Natural killer cell (primary cell): ENCODE measurements at regions not wholly inside any gene's neighbourhood (a gene's known extent, or its start where the extent isn't known, plus 50 kb on each side); places are given as distances from the start of the nearest gene placed in this dataset.

Source experiments
- ATAC-seq, 3 donors: fragments of 150-1000 bp in 2 of 3; fragments of 200-7000 bp in 1 of 3; cut with Tn5 transposase; 1 replicate in 1 of 3; 2 replicates in 2 of 3; pipeline ENCODE4 v1.10.0; 2021; ENCODE audit warnings: mild to moderate bottlenecking in 2 of 3, moderate library complexity in 2 of 3
- DNase-seq, 2 donors: peaks; one replicate each; pipeline versions ENCODE4 v3.0.0 to v3.0.0-alpha.2; 2013 to 2021; ENCODE audit warnings: mixed read lengths in 1 of 2
- H3K27ac ChIP-seq: one replicate; pipeline ENCODE4 v1.5.1; 2013; ENCODE audit warnings: mild to moderate bottlenecking, low read length
- H3K27me3 ChIP-seq: one replicate; pipeline ENCODE4 v1.6.1; 2013; ENCODE audit warnings: low read length; ENCODE audit not compliant: control insufficient read depth, insufficient read depth
- H3K36me3 ChIP-seq: one replicate; pipeline ENCODE4 v1.6.1; 2013; ENCODE audit warnings: low read length; ENCODE audit not compliant: control insufficient read depth, insufficient read depth
- H3K4me1 ChIP-seq: one replicate; pipeline ENCODE4 v1.6.1; 2013; ENCODE audit warnings: low read length; ENCODE audit not compliant: control insufficient read depth, insufficient read depth
- H3K4me3 ChIP-seq: one replicate; pipeline ENCODE4 v1.5.1; 2013; ENCODE audit warnings: low read length
- H3K9me3 ChIP-seq: one replicate; pipeline ENCODE4 v1.6.1; 2013; ENCODE audit warnings: low read length; ENCODE audit not compliant: control insufficient read depth, insufficient read depth
- H3K27ac Mint-ChIP-seq, 2 donors: one replicate each; pipeline ENCODE4 v1.8.0; 2022; ENCODE audit warnings: mild to moderate bottlenecking in 2 of 2, mixed read lengths in 2 of 2, moderate library complexity in 1 of 2
- H3K27me3 Mint-ChIP-seq, 2 donors: one replicate each; pipeline ENCODE4 v1.8.0; 2022; ENCODE audit warnings: low read depth in 2 of 2, mixed read lengths in 2 of 2
- H3K36me3 Mint-ChIP-seq: one replicate; pipeline ENCODE4 v1.8.0; 2022; ENCODE audit warnings: mixed read lengths
- H3K4me1 Mint-ChIP-seq, 2 donors: one replicate each; pipeline ENCODE4 v1.8.0; 2022; ENCODE audit warnings: mixed read lengths in 2 of 2
- H3K4me3 Mint-ChIP-seq: one replicate; pipeline ENCODE4 v1.8.0; 2022; ENCODE audit warnings: mild to moderate bottlenecking, moderate library complexity, mixed read lengths
- H3K9me3 Mint-ChIP-seq, 2 donors: one replicate each; pipeline ENCODE4 v1.8.0; 2022; ENCODE audit warnings: mixed read lengths in 2 of 2
- CTCF ChIP-seq: fragments of 200-600 bp; IDR thresholded peaks from one replicate; pipeline ENCODE4 v1.8.0; 2022; ENCODE audit warnings: antibody characterized with exemption
- WGBS: methylation state at CpG from one replicate; pipeline ENCODE4 v1.1.7; 2013; ENCODE audit warnings: missing lambda C conversion rate; ENCODE audit not compliant: insufficient coverage; 5-methylcytosine and 5-hydroxymethylcytosine counted together
- intact Hi-C: fragments of 100-400 bp; cut with micrococcal nuclease; formaldehyde crosslinking; loops from one replicate; pipeline ENCODE4 v1.14.2; 2022

- Histone ChIP-seq H3K27ac (no peak overlapping the region), H3K4me3 (no peak overlapping the region), H3K9me3 (no peaks in the 10 kb centered on the region), H3K27me3 (no peaks in the 10 kb centered on the region), H3K4me1 (no peaks in the 10 kb centered on the region), H3K36me3 (no peaks in the 10 kb centered on the region)
- no peaks in the 10 kb centered on the region for H3K36me3 Mint-ChIP-seq
- no peak overlapping the region for H3K27ac Mint-ChIP-seq
- no peaks in the 10 kb centered on the region for H3K4me1 Mint-ChIP-seq
- no peak for TF ChIP-seq CTCF
- ATAC-seq (no peak), DNase-seq (no peak)
- H3K4me3 Mint-ChIP-seq: no peak overlapping the region
- H3K27me3 Mint-ChIP-seq: no peaks in the 10 kb centered on the region
- no peaks in the 10 kb centered on the region for H3K9me3 Mint-ChIP-seq
- 50% methylated on average over 1 of the region's 1 CpG for WGBS
- intact Hi-C loops: no loop called here
These were observed 267.7 kb downstream of the FGFR2 start for GRCh38 chr10:121330563-121330962.

- ATAC-seq: no peak
- Histone ChIP-seq H3K9me3 (no peaks in the 10 kb centered on the region), H3K4me1 (no peaks in the 10 kb centered on the region), H3K36me3 (no peaks in the 10 kb centered on the region), H3K27ac (no peak overlapping the region), H3K27me3 (no peaks in the 10 kb centered on the region), H3K4me3 (no peak overlapping the region)
- H3K27me3 Mint-ChIP-seq: no peaks in the 10 kb centered on the region
- no peaks in the 10 kb centered on the region for H3K4me1 Mint-ChIP-seq
- no peaks in the 10 kb centered on the region for H3K9me3 Mint-ChIP-seq
- DNase-seq: no peak
- H3K4me3 Mint-ChIP-seq: no peak overlapping the region
- H3K27ac Mint-ChIP-seq: no peak overlapping the region
- no peak for TF ChIP-seq CTCF
- 100% methylated on average over 1 of the region's 1 CpG for WGBS
- intact Hi-C loops: no loop called here
- no peaks in the 10 kb centered on the region for H3K36me3 Mint-ChIP-seq
These were observed 265.9 kb downstream of the FGFR2 start for GRCh38 chr10:121332353-121332752.

GRCh38 chr10:121332829-121333765 is 265.1 kb downstream of the FGFR2 start:
- no peaks in the 10 kb centered on the region for H3K9me3 ChIP-seq
- intact Hi-C loops: no loop called here
- no peak overlapping the region for H3K27ac Mint-ChIP-seq
- H3K4me1 Mint-ChIP-seq: no peaks in the 10 kb centered on the region
- no peak for ATAC-seq
- no peaks in the 10 kb centered on the region for H3K27me3 ChIP-seq
- DNase-seq: no peak
- H3K27ac ChIP-seq: no peak overlapping the region
- H3K27me3 Mint-ChIP-seq: no peaks in the 10 kb centered on the region
- no peaks in the 10 kb centered on the region for H3K9me3 Mint-ChIP-seq
- no peak overlapping the region for H3K4me3 ChIP-seq
- no peak overlapping the region for H3K4me3 Mint-ChIP-seq
- no peak for TF ChIP-seq CTCF
- no peaks in the 10 kb centered on the region for H3K36me3 ChIP-seq
- no peaks in the 10 kb centered on the region for H3K4me1 ChIP-seq
- no peaks in the 10 kb centered on the region for H3K36me3 Mint-ChIP-seq
- WGBS: 76% methylated on average over 5 of the region's 5 CpGs
